ENCODE measurements at regions not wholly inside any gene's neighbourhood (a gene's known extent, or its start where the extent isn't known, plus 50 kb on each side); places are given as distances from the start of the nearest gene placed in this dataset.
"Not testable (repeated sequence)": the region's sequence is repeated elsewhere in the genome, so short reads cannot be mapped to it uniquely, and the experiment has no call there.

DNA sequence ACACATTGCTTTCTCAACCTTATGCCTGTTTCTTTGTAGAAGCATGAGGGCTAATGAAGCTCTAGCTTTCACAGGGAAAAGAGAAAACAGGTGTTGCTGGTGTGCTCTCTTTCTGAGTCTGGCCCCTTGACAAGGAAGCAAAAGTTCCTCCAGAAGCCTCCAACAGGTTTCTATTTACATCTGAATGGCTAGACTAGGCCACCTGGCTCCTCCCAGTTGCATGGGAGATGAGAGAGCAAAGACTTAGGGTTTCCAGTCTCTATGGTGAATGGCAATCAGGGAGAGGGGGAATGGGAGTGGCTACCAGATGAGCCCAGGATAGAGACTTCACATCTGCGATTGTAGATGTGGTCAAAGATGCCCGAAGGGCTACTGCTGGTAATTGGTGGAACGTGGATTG, 138.1 kb upstream of the PLXNC1 start:
- Histone ChIP-seq H3K27ac (no peak overlapping the region), H3K36me3 (no peaks in the 10 kb centered on the region), H3K4me3 (no peak overlapping the region), H3K9me3 (no peaks in the 10 kb centered on the region), H3K4me1 (peaks cover 0 to 8% (median 5%) of the 10 kb centered on the region in 3 donors), H3K27me3 (no peaks in the 10 kb centered on the region)
- intact Hi-C loops (cut with DNase I): no loop called here
- DNase-seq: no peak
- no peak for TF ChIP-seq POLR2A (IDR thresholded peaks at IDR 0.05)
- TF ChIP-seq, protein P1, sequence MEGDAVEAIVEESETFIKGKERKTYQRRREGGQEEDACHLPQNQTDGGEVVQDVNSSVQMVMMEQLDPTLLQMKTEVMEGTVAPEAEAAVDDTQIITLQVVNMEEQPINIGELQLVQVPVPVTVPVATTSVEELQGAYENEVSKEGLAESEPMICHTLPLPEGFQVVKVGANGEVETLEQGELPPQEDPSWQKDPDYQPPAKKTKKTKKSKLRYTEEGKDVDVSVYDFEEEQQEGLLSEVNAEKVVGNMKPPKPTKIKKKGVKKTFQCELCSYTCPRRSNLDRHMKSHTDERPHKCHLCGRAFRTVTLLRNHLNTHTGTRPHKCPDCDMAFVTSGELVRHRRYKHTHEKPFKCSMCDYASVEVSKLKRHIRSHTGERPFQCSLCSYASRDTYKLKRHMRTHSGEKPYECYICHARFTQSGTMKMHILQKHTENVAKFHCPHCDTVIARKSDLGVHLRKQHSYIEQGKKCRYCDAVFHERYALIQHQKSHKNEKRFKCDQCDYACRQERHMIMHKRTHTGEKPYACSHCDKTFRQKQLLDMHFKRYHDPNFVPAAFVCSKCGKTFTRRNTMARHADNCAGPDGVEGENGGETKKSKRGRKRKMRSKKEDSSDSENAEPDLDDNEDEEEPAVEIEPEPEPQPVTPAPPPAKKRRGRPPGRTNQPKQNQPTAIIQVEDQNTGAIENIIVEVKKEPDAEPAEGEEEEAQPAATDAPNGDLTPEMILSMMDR (IDR thresholded peaks at IDR 0.05): no peak
- WGBS, 2 donors: 67 to 84% methylated on average over 3 of the region's 3 CpGs

DNA sequence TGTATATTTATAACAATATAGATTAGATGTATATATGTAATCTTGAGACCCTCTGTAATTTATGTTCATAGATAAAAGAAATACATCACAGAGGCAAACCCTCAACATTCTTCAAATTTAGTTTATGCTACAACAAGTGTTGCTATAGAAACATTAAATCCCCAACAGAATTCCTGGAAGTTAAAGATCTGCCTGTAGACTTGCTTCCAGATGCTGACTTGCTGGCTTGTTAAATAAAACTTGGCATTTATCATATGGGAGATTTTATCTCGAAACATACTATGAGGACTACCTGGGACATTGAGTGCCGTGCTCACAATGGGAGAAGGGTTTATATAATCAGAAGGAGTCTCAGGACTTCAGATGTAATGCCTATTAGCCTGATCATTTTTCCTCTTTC, 136.3 kb upstream of the PLXNC1 start:
- intact Hi-C loops (cut with DNase I): no loop called here
- Histone ChIP-seq H3K9me3 (peaks cover 0 to 4% (median 2%) of the 10 kb centered on the region in 3 donors), H3K4me1 (peaks cover 0 to 8% (median 5%) of the 10 kb centered on the region in 3 donors), H3K36me3 (no peaks in the 10 kb centered on the region), H3K4me3 (no peak overlapping the region), H3K27me3 (no peaks in the 10 kb centered on the region), H3K27ac (no peak overlapping the region)
- WGBS, 2 donors: 21 to 37% methylated on average over 2 of the region's 2 CpGs
- TF ChIP-seq POLR2A (IDR thresholded peaks at IDR 0.05): no peak
- TF ChIP-seq, protein P1 (IDR thresholded peaks at IDR 0.05): no peak
- no peak for DNase-seq

DNA sequence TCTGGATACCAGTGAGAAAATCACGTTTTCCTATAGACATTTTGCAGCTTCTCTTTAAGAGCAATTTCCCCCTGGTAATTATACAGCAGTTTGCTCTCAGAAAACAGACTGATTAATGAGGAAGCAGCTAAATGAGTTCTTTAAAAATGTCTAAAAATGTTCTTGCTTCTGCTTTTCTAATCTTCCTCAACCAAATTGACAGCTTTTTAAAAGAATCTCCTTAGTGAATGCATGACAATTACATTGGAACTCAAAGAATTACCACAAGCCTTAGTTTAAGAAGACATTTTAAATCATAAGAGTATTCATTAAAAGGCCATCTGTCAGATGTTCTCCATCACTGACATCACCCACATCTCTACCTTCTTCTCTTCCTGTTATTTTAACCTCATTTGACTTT, 135.8 kb upstream of the PLXNC1 start:
- Histone ChIP-seq H3K4me3 (no peak overlapping the region), H3K9me3 (peaks cover 0 to 9% (median 7%) of the 10 kb centered on the region in 3 donors), H3K4me1 (peaks cover 0 to 3% (median 2%) of the 10 kb centered on the region in 3 donors), H3K27me3 (no peaks in the 10 kb centered on the region), H3K36me3 (no peaks in the 10 kb centered on the region), H3K27ac (no peak overlapping the region)
- intact Hi-C loops (cut with DNase I): no loop called here
- no peak for DNase-seq
- TF ChIP-seq, protein P1 (IDR thresholded peaks at IDR 0.05): no peak
- TF ChIP-seq POLR2A (IDR thresholded peaks at IDR 0.05): no peak
- WGBS, 2 donors: 24 to 43% methylated on average over 1 of the region's 1 CpG

DNA sequence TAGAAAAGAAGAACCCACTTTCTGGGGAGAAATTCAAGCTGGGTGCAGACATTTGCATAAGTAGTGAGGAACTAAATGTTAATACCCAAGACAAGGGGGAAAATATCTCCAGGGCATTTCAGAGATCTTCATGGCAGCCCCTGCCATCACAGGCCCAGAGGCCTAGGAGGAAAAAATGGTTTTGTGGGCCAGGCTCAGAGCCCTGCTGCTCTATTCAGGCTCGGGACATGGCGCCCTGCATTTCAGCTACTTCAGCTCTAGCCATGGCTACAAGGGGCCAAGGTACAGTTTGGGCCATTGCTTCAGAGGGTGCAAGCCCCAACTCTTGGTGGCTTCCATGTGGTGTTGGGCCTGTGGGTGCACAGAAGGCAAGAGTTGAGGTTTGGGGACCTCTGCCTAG, 131.1 kb upstream of the PLXNC1 start:
- H3K27me3 ChIP-seq; H3K36me3 ChIP-seq; H3K4me3 ChIP-seq; H3K27ac ChIP-seq; intact Hi-C loops (cut with DNase I); DNase-seq; H3K4me1 ChIP-seq: not testable (repeated sequence)
- WGBS, 2 donors: 80% methylated on average over 1 of the region's 2 CpGs; no CpG with 5 or more reads in 1 of the 2 donors
- H3K9me3 ChIP-seq: peaks cover 0 to 21% (median 11%) of the 10 kb centered on the region in 3 donors

DNA sequence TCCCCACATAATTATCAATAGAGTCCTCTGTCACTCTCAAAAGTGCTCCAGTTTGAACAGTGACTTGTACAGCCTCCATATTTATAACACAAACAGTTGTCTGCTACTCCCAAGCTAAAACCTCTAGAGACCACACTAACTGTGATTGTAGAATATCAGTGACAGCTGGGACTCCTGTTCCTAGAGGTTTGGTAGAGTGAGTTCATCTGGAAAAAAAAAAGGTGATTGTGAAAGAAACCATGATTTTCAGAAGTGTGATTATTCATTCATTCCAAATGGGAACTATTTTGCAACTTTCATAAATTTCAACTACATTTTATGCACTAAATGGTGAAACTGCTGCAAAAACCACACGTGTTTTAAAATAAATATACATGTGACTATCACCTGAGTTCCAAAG, 128.0 kb upstream of the PLXNC1 start:
- intact Hi-C loops (cut with DNase I): no loop called here
- peaks cover 0 to 32% (median 14%) of the 10 kb centered on the region in 3 donors for H3K9me3 ChIP-seq
- no peak for TF ChIP-seq POLR2A (IDR thresholded peaks at IDR 0.05)
- TF ChIP-seq, protein P1 (IDR thresholded peaks at IDR 0.05): no peak
- no peaks in the 10 kb centered on the region for H3K36me3 ChIP-seq
- DNase-seq: no peak
- H3K4me3 ChIP-seq: no peak overlapping the region
- H3K4me1 ChIP-seq: no peaks in the 10 kb centered on the region
- no peaks in the 10 kb centered on the region for H3K27me3 ChIP-seq
- H3K27ac ChIP-seq: no peak overlapping the region
- 57 to 64% methylated on average over 1 of the region's 1 CpG for WGBS, 2 donors

DNA sequence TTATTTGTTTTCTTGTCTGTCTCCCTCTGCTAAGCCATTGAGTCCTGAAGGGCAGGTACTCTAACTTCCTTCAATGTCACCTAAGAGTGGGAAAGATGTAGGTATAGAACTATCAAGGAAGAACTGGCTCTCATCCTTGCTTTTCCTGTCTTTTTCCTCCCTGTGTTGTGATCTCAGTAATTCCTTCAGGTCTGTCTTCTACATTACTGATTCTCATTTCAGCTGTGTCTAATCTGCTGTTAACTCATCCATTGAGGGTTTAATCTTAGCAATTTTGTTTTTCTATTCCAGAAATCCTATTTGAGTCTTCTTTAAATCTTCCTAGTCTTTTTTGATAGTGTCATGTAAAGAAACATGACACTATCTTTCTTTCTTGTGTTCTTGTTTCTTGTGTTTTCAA, 124.5 kb upstream of the PLXNC1 start:
- Histone ChIP-seq H3K27me3 (no peaks in the 10 kb centered on the region), H3K27ac (no peak overlapping the region), H3K4me3 (no peak overlapping the region), H3K4me1 (no peaks in the 10 kb centered on the region), H3K9me3 (peaks cover 0 to 11% (median 3%) of the 10 kb centered on the region in 3 donors), H3K36me3 (no peaks in the 10 kb centered on the region)
- DNase-seq: no peak
- TF ChIP-seq POLR2A (IDR thresholded peaks at IDR 0.05): no peak
- TF ChIP-seq, protein P1 (IDR thresholded peaks at IDR 0.05): no peak
- intact Hi-C loops (cut with DNase I): no loop called here

Measured in esophagus squamous epithelium (tissue), 5 donors.